DOHH2 (cell line): ENCODE measurements at regions not wholly inside any gene's neighbourhood (a gene's known extent, or its start where the extent isn't known, plus 50 kb on each side); places are given as distances from the start of the nearest gene placed in this dataset.
"Not testable (repeated sequence)": the region's sequence is repeated elsewhere in the genome, so short reads cannot be mapped to it uniquely, and the experiment has no call there.

ENCODE experiments used
- H3F3A ChIP-seq: fragments of 200-600 bp; sonication (generic), shearing (Covaris generic); 2 replicates; pipeline ENCODE4 v1.6.0; 2016; ENCODE audit warnings: antibody characterized with exemption, mild to moderate bottlenecking; ENCODE audit not compliant: control insufficient read depth, insufficient read depth
- H3K27ac ChIP-seq: fragments of 200-600 bp; sonication (generic); 2 replicates; pipeline ENCODE4 v1.5.1; 2014; ENCODE audit warnings: low read depth, mild to moderate bottlenecking, low read length, moderate library complexity
- H3K27me3 ChIP-seq: fragments of 200-600 bp; sonication (generic); 2 replicates; pipeline ENCODE4 v1.6.1; 2014; ENCODE audit warnings: mild to moderate bottlenecking, low read length, mixed read lengths; ENCODE audit not compliant: control insufficient read depth
- H3K36me3 ChIP-seq: fragments of 200-600 bp; sonication (generic); 2 replicates; pipeline ENCODE4 v1.6.1; 2014; ENCODE audit warnings: mild to moderate bottlenecking, low read length, moderate library complexity, mixed read lengths; ENCODE audit not compliant: control insufficient read depth
- H3K4me1 ChIP-seq: fragments of 200-600 bp; sonication (generic); 2 replicates; pipeline ENCODE4 v1.6.1; 2014; ENCODE audit warnings: mild to moderate bottlenecking, low read length, mixed read lengths; ENCODE audit not compliant: control insufficient read depth
- H3K4me2 ChIP-seq: fragments of 200-600 bp; sonication (generic); 2 replicates; pipeline ENCODE4 v1.6.0; 2014; ENCODE audit warnings: mild to moderate bottlenecking, low read length, moderate library complexity
- H3K4me3 ChIP-seq: fragments of 200-600 bp; sonication (generic); 2 replicates; pipeline ENCODE4 v1.5.1; 2014; ENCODE audit warnings: mild to moderate bottlenecking, low read length, mixed read lengths
- H3K79me2 ChIP-seq: fragments of 200-600 bp; sonication (generic); 2 replicates; pipeline ENCODE4 v1.6.1; 2014; ENCODE audit warnings: mild to moderate bottlenecking, low read length, mixed read lengths; ENCODE audit not compliant: control insufficient read depth
- H3K9me2 ChIP-seq: fragments of 200-600 bp; sonication (generic); replicated peaks from 2 replicates; pipeline ENCODE4 v1.6.1; 2014; ENCODE audit warnings: mild to moderate bottlenecking, low read length, mixed read lengths; ENCODE audit not compliant: control insufficient read depth
- H3K9me3 ChIP-seq: fragments of 200-600 bp; sonication (generic); 2 replicates; pipeline ENCODE4 v1.6.1; 2014; ENCODE audit warnings: antibody characterized with exemption, low read length, mixed read lengths; ENCODE audit not compliant: control insufficient read depth, insufficient read depth
- H4K20me1 ChIP-seq: fragments of 200-600 bp; sonication (generic); 2 replicates; pipeline ENCODE4 v1.6.0; 2014; ENCODE audit warnings: low read depth, mild to moderate bottlenecking, antibody characterized with exemption, low read length, moderate library complexity; ENCODE audit not compliant: control insufficient read depth, insufficient read depth
- EZH2phosphoT487 ChIP-seq: fragments of 200-600 bp; sonication (generic); IDR thresholded peaks from 2 replicates; pipeline ENCODE4 v1.6.1; 2017; ENCODE audit warnings: borderline replicate concordance, mild to moderate bottlenecking, antibody characterized with exemption, low read length, moderate library complexity, mixed read lengths
- TF ChIP-seq, protein P1 (sequence below): fragments of 200-600 bp; sonication (generic); IDR thresholded peaks from one replicate; pipeline ENCODE4 v1.5.1; 2014; ENCODE audit warnings: antibody characterized with exemption, mild to moderate bottlenecking, low read depth, low read length; ENCODE audit not compliant: poor library complexity, severe bottlenecking

DNA sequence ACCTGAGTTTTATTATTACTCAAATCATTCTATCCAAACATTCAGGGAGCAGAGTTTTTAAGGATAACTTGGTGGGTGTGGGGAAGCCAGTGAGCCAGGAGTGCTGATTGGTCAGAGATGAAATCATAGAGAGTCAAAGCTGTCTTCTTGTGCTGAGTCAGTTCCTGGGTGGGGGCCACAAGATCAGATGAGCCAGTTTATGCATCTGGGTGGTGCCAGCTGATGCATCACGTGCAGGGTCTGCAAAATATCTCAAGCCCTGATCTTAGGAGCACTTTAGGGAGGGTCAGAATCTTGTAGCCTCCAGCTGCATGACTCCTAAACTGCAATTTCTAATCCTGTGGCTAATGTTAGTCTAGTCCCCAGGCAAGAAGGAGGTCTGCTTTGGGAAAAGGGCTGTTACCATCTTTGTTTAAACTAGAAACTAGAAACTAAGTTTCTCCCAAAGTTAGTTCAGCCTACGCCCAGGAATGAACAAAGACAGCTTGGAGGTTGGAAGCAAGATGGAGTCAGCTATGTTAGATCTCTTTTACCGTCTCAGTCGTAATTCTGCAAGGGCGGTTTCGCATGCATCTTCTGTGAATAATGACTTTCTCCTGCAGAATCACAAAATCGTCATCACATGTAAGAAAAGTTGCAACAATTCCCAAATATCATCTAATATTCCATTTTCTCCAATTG lies 97.5 kb downstream of the ZNF664 start:
- not testable (repeated sequence) for H3K27ac ChIP-seq, H3K9me3 ChIP-seq, H3K9me2 ChIP-seq, H3F3A ChIP-seq, H3K79me2 ChIP-seq, H3K4me2 ChIP-seq, H3K27me3 ChIP-seq, H3K36me3 ChIP-seq, H4K20me1 ChIP-seq, H3K4me3 ChIP-seq, H3K4me1 ChIP-seq

DNA sequence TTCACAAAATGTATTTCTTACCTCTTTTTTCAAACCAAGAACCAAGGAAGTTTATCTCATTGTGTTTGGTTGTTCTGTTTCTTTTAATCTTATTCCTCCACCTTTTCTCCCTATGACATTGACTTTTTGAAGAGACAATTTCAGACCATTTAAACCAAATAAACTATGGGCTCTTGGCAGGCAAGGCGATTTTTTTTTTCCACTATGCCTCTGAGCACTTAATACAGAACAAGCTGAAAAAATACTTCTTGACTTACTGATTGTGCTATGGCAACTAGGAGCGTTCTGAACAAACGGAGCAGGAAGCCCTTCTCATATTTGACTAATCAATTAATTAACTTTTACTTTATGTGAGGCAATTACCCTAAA lies 98.0 kb downstream of the ZNF664 start:
- no peaks in the 10 kb centered on the region for H3K36me3 ChIP-seq
- H3K79me2 ChIP-seq: no peaks in the 10 kb centered on the region
- TF ChIP-seq, protein P1, sequence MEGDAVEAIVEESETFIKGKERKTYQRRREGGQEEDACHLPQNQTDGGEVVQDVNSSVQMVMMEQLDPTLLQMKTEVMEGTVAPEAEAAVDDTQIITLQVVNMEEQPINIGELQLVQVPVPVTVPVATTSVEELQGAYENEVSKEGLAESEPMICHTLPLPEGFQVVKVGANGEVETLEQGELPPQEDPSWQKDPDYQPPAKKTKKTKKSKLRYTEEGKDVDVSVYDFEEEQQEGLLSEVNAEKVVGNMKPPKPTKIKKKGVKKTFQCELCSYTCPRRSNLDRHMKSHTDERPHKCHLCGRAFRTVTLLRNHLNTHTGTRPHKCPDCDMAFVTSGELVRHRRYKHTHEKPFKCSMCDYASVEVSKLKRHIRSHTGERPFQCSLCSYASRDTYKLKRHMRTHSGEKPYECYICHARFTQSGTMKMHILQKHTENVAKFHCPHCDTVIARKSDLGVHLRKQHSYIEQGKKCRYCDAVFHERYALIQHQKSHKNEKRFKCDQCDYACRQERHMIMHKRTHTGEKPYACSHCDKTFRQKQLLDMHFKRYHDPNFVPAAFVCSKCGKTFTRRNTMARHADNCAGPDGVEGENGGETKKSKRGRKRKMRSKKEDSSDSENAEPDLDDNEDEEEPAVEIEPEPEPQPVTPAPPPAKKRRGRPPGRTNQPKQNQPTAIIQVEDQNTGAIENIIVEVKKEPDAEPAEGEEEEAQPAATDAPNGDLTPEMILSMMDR: no peak
- no peak for TF ChIP-seq EZH2phosphoT487

DNA sequence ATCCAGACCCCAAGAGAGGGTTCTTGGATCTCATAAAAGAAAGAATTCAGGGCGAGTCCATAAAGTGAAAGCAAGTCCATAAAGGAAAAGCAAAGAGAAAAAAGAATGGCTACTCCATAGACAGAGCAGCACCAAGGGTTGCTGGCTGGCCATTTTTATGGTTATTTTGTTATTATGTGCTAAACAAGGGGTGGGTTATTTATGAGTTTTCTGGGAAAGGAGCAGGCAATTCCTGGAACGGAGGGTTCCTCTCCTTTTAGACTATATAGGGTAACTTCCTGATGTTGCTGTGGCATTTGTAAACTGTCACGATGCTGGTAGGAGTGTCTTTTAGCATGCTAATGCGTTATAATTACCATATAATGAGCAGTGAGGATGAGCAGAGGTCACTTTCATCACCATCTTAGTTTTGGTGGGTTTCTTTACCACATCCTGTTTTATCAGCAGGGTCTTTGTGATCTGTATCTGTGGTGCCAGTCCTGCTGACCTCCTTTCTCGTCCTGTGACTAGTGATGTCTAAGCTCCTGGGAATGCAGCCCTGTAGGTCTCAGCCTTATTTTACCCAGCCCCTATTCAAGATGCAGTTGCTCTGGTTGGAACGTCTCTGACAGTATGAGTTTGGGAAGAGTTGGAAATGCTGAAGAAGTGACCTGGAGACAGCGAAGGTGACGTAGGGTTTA lies 100.5 kb downstream of the ZNF664 start:
- Histone ChIP-seq H3F3A (no peaks in the 10 kb centered on the region), H3K4me3 (no peak overlapping the region), H3K27me3 (no peaks in the 10 kb centered on the region), H3K79me2 (no peaks in the 10 kb centered on the region), H3K36me3 (no peaks in the 10 kb centered on the region), H3K4me2 (no peak overlapping the region), H4K20me1 (no peaks in the 10 kb centered on the region), H3K27ac (no peak overlapping the region), H3K9me3 (no peaks in the 10 kb centered on the region), H3K4me1 (no peaks in the 10 kb centered on the region), H3K9me2 (no peaks in the 10 kb centered on the region)
- TF ChIP-seq, protein P1: no peak
- TF ChIP-seq EZH2phosphoT487: no peak

More for the DNA sequence above, 98.0 kb downstream of the ZNF664 start:
- Histone ChIP-seq H3K4me1 (no peaks in the 10 kb centered on the region), H3K4me2 (no peak overlapping the region), H3K9me3 (no peaks in the 10 kb centered on the region), H3K27me3 (no peaks in the 10 kb centered on the region), H3K27ac (no peak overlapping the region), H3F3A (no peaks in the 10 kb centered on the region), H4K20me1 (no peaks in the 10 kb centered on the region), H3K9me2 (no peaks in the 10 kb centered on the region), H3K4me3 (no peak overlapping the region)

DNA sequence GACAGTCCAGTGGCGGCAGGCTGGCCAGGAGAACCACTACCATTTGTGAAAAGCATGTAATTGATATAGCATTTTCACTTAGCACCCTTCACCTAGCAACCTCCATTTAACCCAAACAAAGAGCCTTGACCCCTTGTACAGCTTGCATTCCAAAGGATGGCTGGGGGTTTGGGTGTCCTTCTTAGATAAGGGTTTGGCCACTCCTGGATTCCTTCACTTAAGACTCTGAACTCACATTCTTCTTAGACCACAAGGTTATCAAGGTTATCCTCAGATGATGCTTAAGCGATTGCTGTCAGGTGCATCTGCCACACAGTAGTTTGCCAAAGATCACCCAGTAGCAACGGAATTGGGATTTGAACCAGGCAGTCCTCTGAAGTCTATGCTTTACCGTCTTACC lies 102.8 kb downstream of the ZNF664 start:
- H3K4me2 ChIP-seq: no peak overlapping the region
- no peaks in the 10 kb centered on the region for H3K79me2 ChIP-seq
- H3K4me3 ChIP-seq: no peak overlapping the region
- no peaks in the 10 kb centered on the region for H3K9me2 ChIP-seq
- no peak overlapping the region for H3K27ac ChIP-seq
- H4K20me1 ChIP-seq: no peaks in the 10 kb centered on the region
- no peaks in the 10 kb centered on the region for H3F3A ChIP-seq
- no peaks in the 10 kb centered on the region for H3K36me3 ChIP-seq
- H3K27me3 ChIP-seq: no peaks in the 10 kb centered on the region
- no peaks in the 10 kb centered on the region for H3K4me1 ChIP-seq
- TF ChIP-seq, protein P1: no peak
- no peak for TF ChIP-seq EZH2phosphoT487
- no peaks in the 10 kb centered on the region for H3K9me3 ChIP-seq
